Endothelial cell of umbilical vein (primary cell): ENCODE measurements at regions not wholly inside any gene's neighbourhood (a gene's known extent, or its start where the extent isn't known, plus 50 kb on each side); places are given as distances from the start of the nearest gene placed in this dataset.

Experiments
- CTCF ChIP-seq, 2 donors: IDR thresholded peaks; 1 replicate in 1 of 2; 2 replicates in 1 of 2; pipeline ENCODE4 v1.5.1; 2011; ENCODE audit warnings: low read length in 2 of 2, mild to moderate bottlenecking in 2 of 2, moderate library complexity in 2 of 2, control low read depth in 1 of 2, inconsistent platforms in 1 of 2, low read depth in 1 of 2; ENCODE audit not compliant: insufficient read depth in 1 of 2; ENCODE audit errors: extremely low read depth in 1 of 2
- MYC ChIP-seq: IDR thresholded peaks from one replicate; pipeline ENCODE4 v1.6.1; 2011; ENCODE audit warnings: mild to moderate bottlenecking, low read depth, low read length
- POLR2A ChIP-seq: IDR thresholded peaks from 2 replicates; pipeline ENCODE4 v1.6.1; 2012; ENCODE audit warnings: low read depth, mild to moderate bottlenecking, control low read depth, low read length

GRCh38 chr3:99253963-99254355 lies 352.5 kb upstream of the DCBLD2 start:
- TF ChIP-seq CTCF (IDR thresholded peaks at IDR 0.05; ENCODE audit: extremely low read depth in 1 of 2, insufficient read depth in 1 of 2, low read depth in 1 of 2, low read length in 2 of 2) (no peak), MYC (no peak), POLR2A (no peak)
